BE2C (cell line): ENCODE measurements at regions not wholly inside any gene's neighbourhood (a gene's known extent, or its start where the extent isn't known, plus 50 kb on each side); places are given as distances from the start of the nearest gene placed in this dataset.

ENCODE experiments used
- DNase-seq: peaks from one replicate; pipeline ENCODE4 v3.0.0-alpha.2; 2020
- H3K27me3 ChIP-seq: fragments of 250-450 bp; sonication (Bioruptor Pico); 2 replicates; pipeline ENCODE4 v1.5.1; 2020; ENCODE audit warnings: mild to moderate bottlenecking
- H3K36me3 ChIP-seq: fragments of 250-450 bp; sonication (Bioruptor Pico); 2 replicates; pipeline ENCODE4 v1.5.1; 2020; ENCODE audit warnings: mild to moderate bottlenecking
- H3K4me1 ChIP-seq: fragments of 250-450 bp; sonication (Bioruptor Pico); 2 replicates; pipeline ENCODE4 v1.5.1; 2020
- H3K4me3 ChIP-seq: 2 replicates; pipeline ENCODE4 v1.5.1; 2011; ENCODE audit warnings: low read depth, low read length
- H3K9me3 ChIP-seq: fragments of 250-450 bp; sonication (Bioruptor Pico); 2 replicates; pipeline ENCODE4 v1.5.1; 2020
- TF ChIP-seq, protein P1 (sequence below): IDR thresholded peaks from 2 replicates; pipeline ENCODE4 v1.5.1; 2012; ENCODE audit warnings: mild to moderate bottlenecking, low read depth, low read length

- DNase-seq: no peak
- no peaks in the 10 kb centered on the region for H3K9me3 ChIP-seq
- H3K4me1 ChIP-seq: no peaks in the 10 kb centered on the region
- TF ChIP-seq, protein P1, sequence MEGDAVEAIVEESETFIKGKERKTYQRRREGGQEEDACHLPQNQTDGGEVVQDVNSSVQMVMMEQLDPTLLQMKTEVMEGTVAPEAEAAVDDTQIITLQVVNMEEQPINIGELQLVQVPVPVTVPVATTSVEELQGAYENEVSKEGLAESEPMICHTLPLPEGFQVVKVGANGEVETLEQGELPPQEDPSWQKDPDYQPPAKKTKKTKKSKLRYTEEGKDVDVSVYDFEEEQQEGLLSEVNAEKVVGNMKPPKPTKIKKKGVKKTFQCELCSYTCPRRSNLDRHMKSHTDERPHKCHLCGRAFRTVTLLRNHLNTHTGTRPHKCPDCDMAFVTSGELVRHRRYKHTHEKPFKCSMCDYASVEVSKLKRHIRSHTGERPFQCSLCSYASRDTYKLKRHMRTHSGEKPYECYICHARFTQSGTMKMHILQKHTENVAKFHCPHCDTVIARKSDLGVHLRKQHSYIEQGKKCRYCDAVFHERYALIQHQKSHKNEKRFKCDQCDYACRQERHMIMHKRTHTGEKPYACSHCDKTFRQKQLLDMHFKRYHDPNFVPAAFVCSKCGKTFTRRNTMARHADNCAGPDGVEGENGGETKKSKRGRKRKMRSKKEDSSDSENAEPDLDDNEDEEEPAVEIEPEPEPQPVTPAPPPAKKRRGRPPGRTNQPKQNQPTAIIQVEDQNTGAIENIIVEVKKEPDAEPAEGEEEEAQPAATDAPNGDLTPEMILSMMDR: no peak
- H3K4me3 ChIP-seq: no peak overlapping the region
- no peaks in the 10 kb centered on the region for H3K27me3 ChIP-seq
- no peaks in the 10 kb centered on the region for H3K36me3 ChIP-seq
These were observed 253.3 kb upstream of the SALL1 start for GRCh38 chr16:51404386-51404785.

- H3K4me3 ChIP-seq: no peak overlapping the region
- no peaks in the 10 kb centered on the region for H3K27me3 ChIP-seq
- no peak for DNase-seq
- TF ChIP-seq, protein P1: no peak
- H3K9me3 ChIP-seq: no peaks in the 10 kb centered on the region
- no peaks in the 10 kb centered on the region for H3K4me1 ChIP-seq
- H3K36me3 ChIP-seq: no peaks in the 10 kb centered on the region
These were observed 251.7 kb upstream of the SALL1 start for GRCh38 chr16:51402785-51403184.

GRCh38 chr16:51402298-51402697, 251.2 kb upstream of the SALL1 start:
- no peaks in the 10 kb centered on the region for H3K9me3 ChIP-seq
- no peak overlapping the region for H3K4me3 ChIP-seq
- no peaks in the 10 kb centered on the region for H3K4me1 ChIP-seq
- TF ChIP-seq, protein P1: no peak
- no peak for DNase-seq
- no peaks in the 10 kb centered on the region for H3K27me3 ChIP-seq
- no peaks in the 10 kb centered on the region for H3K36me3 ChIP-seq

- H3K4me1 ChIP-seq: no peaks in the 10 kb centered on the region
These were observed 250.6 kb upstream of the SALL1 start for GRCh38 chr16:51401673-51402072.

DNA sequence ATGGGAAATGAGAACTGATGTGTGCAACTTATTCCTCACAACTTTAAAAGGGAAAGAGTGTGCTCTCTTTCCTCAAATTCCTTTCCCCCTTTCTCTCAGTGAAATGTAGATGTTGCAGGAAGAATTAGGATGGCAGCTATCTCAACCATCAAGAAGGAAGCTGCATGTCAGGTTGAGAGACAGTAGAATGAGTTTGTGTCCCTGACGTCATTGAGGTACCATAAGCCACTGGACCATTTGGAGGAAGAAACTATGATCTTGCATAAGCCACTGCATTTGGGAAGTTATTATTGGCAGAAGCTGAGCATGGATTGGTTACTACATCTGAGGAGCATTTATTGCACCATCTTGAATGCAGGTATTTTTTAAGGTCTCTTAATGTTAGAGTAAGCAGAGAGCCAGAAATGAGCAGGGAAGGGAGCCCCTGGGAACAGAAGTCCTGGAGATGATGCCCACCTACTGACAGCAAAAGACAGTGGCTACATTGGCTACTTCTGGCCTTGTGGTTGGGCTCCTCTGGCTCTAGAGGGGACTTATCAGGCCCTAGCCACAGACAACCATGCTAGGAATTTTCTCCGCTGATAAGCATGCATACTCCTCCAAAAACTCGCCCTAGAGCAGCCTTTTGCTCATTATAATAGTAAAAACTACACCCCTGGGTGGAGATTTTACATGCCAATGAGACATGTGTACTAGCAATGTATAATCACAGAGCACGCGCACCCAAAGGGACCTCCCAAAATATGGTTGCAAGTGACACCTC, 249.0 kb upstream of the SALL1 start:
- Histone ChIP-seq H3K36me3 (no peaks in the 10 kb centered on the region), H3K4me1 (no peaks in the 10 kb centered on the region), H3K27me3 (no peaks in the 10 kb centered on the region), H3K9me3 (no peaks in the 10 kb centered on the region), H3K4me3 (no peak overlapping the region)
- no peak for DNase-seq
- TF ChIP-seq, protein P1: no peak

More at GRCh38 chr16:51401673-51402072, 250.6 kb upstream of the SALL1 start:
- Histone ChIP-seq H3K4me3 (no peak overlapping the region), H3K36me3 (no peaks in the 10 kb centered on the region), H3K9me3 (no peaks in the 10 kb centered on the region), H3K27me3 (no peaks in the 10 kb centered on the region)
- TF ChIP-seq, protein P1: no peak
- DNase-seq: no peak

DNA sequence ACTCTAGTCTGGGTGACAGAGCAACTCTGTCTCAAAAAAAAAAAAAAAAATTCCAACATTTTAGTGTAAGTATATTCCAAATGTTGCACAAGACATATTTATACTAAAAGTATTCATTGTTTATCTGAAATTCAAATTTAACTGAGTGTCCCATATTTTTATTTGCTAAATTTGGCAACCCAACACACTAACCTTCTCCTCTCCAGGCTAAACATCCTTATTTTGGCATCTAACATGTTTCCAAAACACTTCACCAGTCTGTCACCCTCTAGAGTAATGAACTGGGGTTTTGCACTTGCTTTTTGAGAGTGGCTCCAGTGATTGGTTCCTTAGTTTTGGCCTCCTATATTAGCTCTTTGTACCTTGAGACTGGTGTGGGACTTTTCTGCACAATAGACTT, 243.4 kb upstream of the SALL1 start:
- no peak for DNase-seq
- Histone ChIP-seq H3K4me1 (no peaks in the 10 kb centered on the region), H3K36me3 (no peaks in the 10 kb centered on the region)

More for the DNA sequence above, 243.4 kb upstream of the SALL1 start:
- H3K9me3 ChIP-seq: no peaks in the 10 kb centered on the region
- TF ChIP-seq, protein P1: no peak
- no peak overlapping the region for H3K4me3 ChIP-seq
- no peaks in the 10 kb centered on the region for H3K27me3 ChIP-seq
